WTC11 (cell line): ENCODE measurements at regions not wholly inside any gene's neighbourhood (a gene's known extent, or its start where the extent isn't known, plus 50 kb on each side); places are given as distances from the start of the nearest gene placed in this dataset.

Experiments
- ATF1 ChIP-seq: sonication (generic); formaldehyde crosslinking; IDR thresholded peaks from 2 replicates; pipeline ENCODE4 v1.8.1; 2023; ENCODE audit warnings: mild to moderate bottlenecking, moderate library complexity, missing genetic modification reagents
- CREM ChIP-seq: sonication (generic); formaldehyde crosslinking; IDR thresholded peaks from 2 replicates; pipeline ENCODE4 v1.8.1; 2022; ENCODE audit warnings: mild to moderate bottlenecking, missing genetic modification reagents, moderate library complexity
- CTCF ChIP-seq: fragments of 200-600 bp; IDR thresholded peaks from 2 replicates; pipeline ENCODE4 v1.8.0; 2022; ENCODE audit warnings: antibody characterized with exemption
- ESRRA ChIP-seq: sonication (generic); formaldehyde crosslinking; IDR thresholded peaks from 2 replicates; pipeline ENCODE4 v1.8.1; 2022; ENCODE audit warnings: mild to moderate bottlenecking, missing genetic modification reagents, borderline replicate concordance
- MAX ChIP-seq: sonication (generic); formaldehyde crosslinking; IDR thresholded peaks from 2 replicates; pipeline ENCODE4 v1.8.0; 2022; ENCODE audit warnings: mild to moderate bottlenecking, missing genetic modification reagents
- MYBL2 ChIP-seq: sonication (generic); formaldehyde crosslinking; IDR thresholded peaks from 2 replicates; pipeline ENCODE4 v1.8.1; 2023; ENCODE audit warnings: mild to moderate bottlenecking, moderate library complexity, missing genetic modification reagents
- NFYB ChIP-seq: sonication (generic); formaldehyde crosslinking; conservative IDR thresholded peaks from 2 replicates; pipeline ENCODE4 v1.8.0; 2022; ENCODE audit warnings: low read depth, missing genetic modification reagents
- NR3C1 ChIP-seq: sonication (generic); formaldehyde crosslinking; conservative IDR thresholded peaks from 2 replicates; pipeline ENCODE4 v1.8.1; 2023; ENCODE audit warnings: low read depth, mild to moderate bottlenecking, missing genetic modification reagents
- TP53 ChIP-seq: sonication (generic); formaldehyde crosslinking; IDR thresholded peaks from 2 replicates; pipeline ENCODE4 v1.8.1; 2023; ENCODE audit warnings: mild to moderate bottlenecking, missing genetic modification reagents

GRCh38 chr5:145221416-145221815 lies 613.7 kb downstream of the PRELID2 start:
- TF ChIP-seq MAX (CRISPR knock-in tag) (no peak), NFYB (CRISPR knock-in tag) (no peak), CREM (CRISPR knock-in tag) (no peak), ESRRA (no peak), CTCF (no peak), MYBL2 (CRISPR knock-in tag) (no peak), ATF1 (no peak), TP53 (no peak), NR3C1 (CRISPR knock-in tag) (no peak)
